ENCODE measurements at regions not wholly inside any gene's neighbourhood (a gene's known extent, or its start where the extent isn't known, plus 50 kb on each side); places are given as distances from the start of the nearest gene placed in this dataset.

DNA sequence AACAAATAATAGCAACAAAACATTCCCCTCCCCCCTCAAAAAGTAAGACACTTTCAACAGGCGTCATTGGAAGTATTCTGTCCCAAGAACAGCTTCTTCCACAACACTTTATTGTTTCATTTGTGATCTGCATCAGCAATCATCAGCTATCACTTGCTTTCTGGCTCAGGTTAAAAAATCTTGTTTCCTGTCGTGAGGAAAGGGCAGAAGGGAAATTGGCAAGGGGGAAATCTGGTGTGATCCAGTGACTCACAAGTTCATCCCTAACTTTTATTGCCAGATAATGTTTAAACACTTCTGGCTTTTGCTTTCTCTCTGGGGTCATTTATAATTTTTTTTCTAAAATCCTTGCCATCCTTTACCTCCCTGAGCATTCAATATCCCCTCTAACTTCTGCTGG is 247.4 kb upstream of the GIMD1 start:
- Histone ChIP-seq H3K4me3 (ENCODE audit: low read depth, low read length) (no peak overlapping the region), H3K9me3 (no peaks in the 10 kb centered on the region; the same call in 1 of the 2 replicates), H3K27me3 (replicated peaks; ENCODE audit: control insufficient read depth, insufficient read depth, low read length) (no peaks in the 10 kb centered on the region), H3K4me1 (peaks cover 6% of the 10 kb centered on the region), H3K36me3 (ENCODE audit: control insufficient read depth, insufficient read depth, low read length) (no peaks in the 10 kb centered on the region)
- DNase-seq, result no peak
- peaks cover 10% of the 10 kb centered on the region for H3K9me3 Mint-ChIP-seq (ENCODE audit: unreplicated experiment)
- peaks cover 19% of the 10 kb centered on the region for H3K4me1 Mint-ChIP-seq (ENCODE audit: low read depth, unreplicated experiment)
- no TSS peak for BruUV-seq (replicated peaks)
- peaks cover 4% of the 10 kb centered on the region for H3K36me3 Mint-ChIP-seq (ENCODE audit: insufficient read depth, unreplicated experiment)
- TF ChIP-seq, protein P1, sequence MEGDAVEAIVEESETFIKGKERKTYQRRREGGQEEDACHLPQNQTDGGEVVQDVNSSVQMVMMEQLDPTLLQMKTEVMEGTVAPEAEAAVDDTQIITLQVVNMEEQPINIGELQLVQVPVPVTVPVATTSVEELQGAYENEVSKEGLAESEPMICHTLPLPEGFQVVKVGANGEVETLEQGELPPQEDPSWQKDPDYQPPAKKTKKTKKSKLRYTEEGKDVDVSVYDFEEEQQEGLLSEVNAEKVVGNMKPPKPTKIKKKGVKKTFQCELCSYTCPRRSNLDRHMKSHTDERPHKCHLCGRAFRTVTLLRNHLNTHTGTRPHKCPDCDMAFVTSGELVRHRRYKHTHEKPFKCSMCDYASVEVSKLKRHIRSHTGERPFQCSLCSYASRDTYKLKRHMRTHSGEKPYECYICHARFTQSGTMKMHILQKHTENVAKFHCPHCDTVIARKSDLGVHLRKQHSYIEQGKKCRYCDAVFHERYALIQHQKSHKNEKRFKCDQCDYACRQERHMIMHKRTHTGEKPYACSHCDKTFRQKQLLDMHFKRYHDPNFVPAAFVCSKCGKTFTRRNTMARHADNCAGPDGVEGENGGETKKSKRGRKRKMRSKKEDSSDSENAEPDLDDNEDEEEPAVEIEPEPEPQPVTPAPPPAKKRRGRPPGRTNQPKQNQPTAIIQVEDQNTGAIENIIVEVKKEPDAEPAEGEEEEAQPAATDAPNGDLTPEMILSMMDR (IDR thresholded peaks at IDR 0.05; ENCODE audit: insufficient read depth in 1 of 2, low read depth in 1 of 2, low read length in 1 of 2, severe bottlenecking in 1 of 2, unreplicated experiment in 1 of 2), result no peak
- ChIA-PET POLR2A (no interaction called here), CTCF (no interaction called here)
- no peaks in the 10 kb centered on the region for H3K27me3 Mint-ChIP-seq (ENCODE audit: insufficient read depth, unreplicated experiment)
- no peak overlapping the region for H3K27ac Mint-ChIP-seq (ENCODE audit: unreplicated experiment)
- no peak overlapping the region for H3K4me3 Mint-ChIP-seq (ENCODE audit: unreplicated experiment)
- intact Hi-C loops (cut with micrococcal nuclease; ENCODE audit: unreplicated experiment), result no loop called here

DNA sequence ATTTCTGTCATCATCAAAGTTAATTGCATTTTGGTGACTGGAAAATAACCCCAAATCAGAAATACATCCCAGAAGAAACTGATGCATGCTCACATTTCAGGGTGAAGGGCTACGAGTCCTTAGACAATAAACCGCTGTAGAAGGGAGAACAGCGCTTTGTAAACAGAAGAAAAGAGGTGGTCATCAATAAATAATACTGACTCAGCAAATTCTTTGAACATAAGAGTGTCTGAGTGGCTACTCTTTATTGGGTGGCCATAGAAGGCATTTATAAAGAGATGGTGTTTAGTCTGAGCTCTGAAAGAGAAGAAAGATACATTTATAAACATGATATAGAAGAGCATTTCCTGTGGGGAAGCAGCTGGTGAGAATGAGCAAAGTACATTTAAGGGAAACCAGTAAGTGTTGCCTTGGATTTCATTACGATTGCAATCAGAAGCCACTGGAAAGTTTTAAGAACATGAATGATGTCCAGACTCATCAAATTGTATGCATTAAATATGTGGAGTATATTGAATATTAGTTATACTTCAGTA is 246.9 kb upstream of the GIMD1 start:
- Histone ChIP-seq H3K4me1 (peaks cover 6% of the 10 kb centered on the region), H3K27me3 (replicated peaks; ENCODE audit: control insufficient read depth, insufficient read depth, low read length) (no peaks in the 10 kb centered on the region), H3K9me3 (peaks cover 3% of the 10 kb centered on the region; the same call in 1 of the 2 replicates), H3K36me3 (ENCODE audit: control insufficient read depth, insufficient read depth, low read length) (no peaks in the 10 kb centered on the region), H3K4me3 (ENCODE audit: low read depth, low read length) (no peak overlapping the region)
- CTCF ChIA-PET, result no interaction called here
- H3K9me3 Mint-ChIP-seq (ENCODE audit: unreplicated experiment), result peaks cover 10% of the 10 kb centered on the region
- TF ChIP-seq, protein P1 (IDR thresholded peaks at IDR 0.05; ENCODE audit: insufficient read depth in 1 of 2, low read depth in 1 of 2, low read length in 1 of 2, severe bottlenecking in 1 of 2, unreplicated experiment in 1 of 2), result no peak
- H3K27ac Mint-ChIP-seq (ENCODE audit: unreplicated experiment), result no peak overlapping the region
- POLR2A ChIA-PET, result no interaction called here
- DNase-seq, result no peak
- no TSS peak for BruUV-seq (replicated peaks)
- no peak overlapping the region for H3K4me3 Mint-ChIP-seq (ENCODE audit: unreplicated experiment)
- H3K36me3 Mint-ChIP-seq (ENCODE audit: insufficient read depth, unreplicated experiment), result peaks cover 4% of the 10 kb centered on the region
- H3K4me1 Mint-ChIP-seq (ENCODE audit: low read depth, unreplicated experiment), result peaks cover 19% of the 10 kb centered on the region
- no peaks in the 10 kb centered on the region for H3K27me3 Mint-ChIP-seq (ENCODE audit: insufficient read depth, unreplicated experiment)
- intact Hi-C loops (cut with micrococcal nuclease; ENCODE audit: unreplicated experiment), result no loop called here

DNA sequence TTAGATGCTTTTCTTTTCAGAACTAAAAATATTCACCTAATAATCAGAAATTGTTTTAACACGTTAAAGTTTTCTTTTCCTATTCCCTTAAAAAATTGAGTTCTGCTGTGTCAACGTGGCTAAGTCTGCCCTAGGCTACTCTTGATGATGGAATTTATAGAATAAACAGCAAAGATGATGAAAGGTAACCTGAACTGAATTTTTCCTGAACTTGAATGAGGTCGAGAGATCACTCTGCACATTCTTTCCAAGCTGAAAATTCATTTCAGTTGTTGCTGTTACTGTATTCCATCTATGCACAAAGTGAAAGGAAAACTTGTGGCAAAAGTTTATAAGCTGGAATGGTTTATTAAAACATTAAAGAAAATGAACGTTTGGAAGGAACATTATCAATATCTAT is 245.9 kb upstream of the GIMD1 start:
- BruUV-seq (replicated peaks), result no TSS peak

More for the DNA sequence above, 245.9 kb upstream of the GIMD1 start:
- Histone ChIP-seq H3K4me3 (ENCODE audit: low read depth, low read length) (no peak overlapping the region), H3K36me3 (ENCODE audit: control insufficient read depth, insufficient read depth, low read length) (no peaks in the 10 kb centered on the region), H3K9me3 (peaks cover 3% of the 10 kb centered on the region; the same call in 1 of the 2 replicates), H3K4me1 (peaks cover 6% of the 10 kb centered on the region), H3K27me3 (replicated peaks; ENCODE audit: control insufficient read depth, insufficient read depth, low read length) (no peaks in the 10 kb centered on the region)
- Mint-ChIP-seq H3K4me1 (ENCODE audit: low read depth, unreplicated experiment) (peaks cover 19% of the 10 kb centered on the region), H3K4me3 (ENCODE audit: unreplicated experiment) (no peak overlapping the region), H3K36me3 (ENCODE audit: insufficient read depth, unreplicated experiment) (peaks cover 4% of the 10 kb centered on the region), H3K27ac (ENCODE audit: unreplicated experiment) (no peak overlapping the region), H3K9me3 (ENCODE audit: unreplicated experiment) (peaks cover 10% of the 10 kb centered on the region), H3K27me3 (ENCODE audit: insufficient read depth, unreplicated experiment) (no peaks in the 10 kb centered on the region)
- ChIA-PET CTCF (no interaction called here), POLR2A (no interaction called here)
- TF ChIP-seq, protein P1 (IDR thresholded peaks at IDR 0.05; ENCODE audit: insufficient read depth in 1 of 2, low read depth in 1 of 2, low read length in 1 of 2, severe bottlenecking in 1 of 2, unreplicated experiment in 1 of 2), result no peak
- DNase-seq, result no peak
- intact Hi-C loops (cut with micrococcal nuclease; ENCODE audit: unreplicated experiment), result no loop called here

Data from Caco-2 (cell line).